ENCODE measurements at regions not wholly inside any gene's neighbourhood (a gene's known extent, or its start where the extent isn't known, plus 50 kb on each side); places are given as distances from the start of the nearest gene placed in this dataset.
"Not testable (repeated sequence)": the region's sequence is repeated elsewhere in the genome, so short reads cannot be mapped to it uniquely, and the experiment has no call there.

GRCh38 chr16:52725461-52725860 is 178.5 kb upstream of the TOX3 start:
- DNase-seq: no peak

GRCh38 chr16:52725043-52725442 is 178.1 kb upstream of the TOX3 start:
- DNase-seq: no peak

DNA sequence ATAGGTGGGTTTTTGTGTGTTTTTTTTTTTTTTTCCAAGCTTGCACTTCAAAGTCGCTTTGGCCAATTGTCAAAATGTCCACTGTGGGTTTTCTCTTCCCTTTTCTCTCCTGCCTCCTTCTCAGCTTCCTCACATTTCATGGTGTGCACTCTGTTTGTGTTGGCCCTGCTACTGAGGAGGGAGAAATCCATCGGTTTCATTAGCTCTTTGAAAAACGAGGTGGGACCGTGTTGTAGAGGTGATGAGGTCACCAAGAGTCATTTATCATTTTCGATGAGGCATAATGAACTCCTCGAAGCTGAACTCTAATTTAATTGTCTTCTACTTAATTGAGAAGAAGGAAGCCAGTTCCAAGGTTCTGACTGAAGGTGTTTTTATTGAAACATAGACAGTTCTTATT is 174.4 kb upstream of the TOX3 start:
- DNase-seq: no peak

- no peak for DNase-seq
Observed at GRCh38 chr16:52718046-52718445, 171.1 kb upstream of the TOX3 start.

DNA sequence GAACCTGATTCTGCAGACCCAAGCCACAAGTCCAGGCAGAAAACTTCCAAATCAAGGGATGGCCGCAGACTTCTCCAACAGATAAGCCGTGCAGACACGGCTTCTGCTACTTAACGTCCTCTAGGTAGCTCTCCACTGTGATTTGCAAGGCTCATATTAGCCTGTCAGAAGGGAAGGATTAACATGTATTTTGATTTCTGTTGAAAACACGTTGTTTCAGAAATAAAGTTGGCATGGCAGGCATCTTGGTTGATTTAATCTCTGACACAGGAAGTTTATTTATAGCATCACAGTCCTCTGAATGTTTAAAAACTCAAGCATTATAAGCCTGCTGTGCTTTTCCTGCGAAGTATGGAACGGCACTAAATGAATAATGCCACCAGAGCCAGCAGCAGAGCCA is 166.8 kb upstream of the TOX3 start:
- DNase-seq: no peak

GRCh38 chr16:52709306-52709705 is 162.4 kb upstream of the TOX3 start:
- no peak for DNase-seq

GRCh38 chr16:52708476-52708875 is 161.5 kb upstream of the TOX3 start:
- no peak for DNase-seq

- no peak for DNase-seq
Observed at GRCh38 chr16:52707676-52708337, 160.9 kb upstream of the TOX3 start.

GRCh38 chr16:52705122-52705521 is 158.2 kb upstream of the TOX3 start:
- no peak for DNase-seq

GRCh38 chr16:52697971-52698370 is 151.0 kb upstream of the TOX3 start:
- DNase-seq: no peak

DNA sequence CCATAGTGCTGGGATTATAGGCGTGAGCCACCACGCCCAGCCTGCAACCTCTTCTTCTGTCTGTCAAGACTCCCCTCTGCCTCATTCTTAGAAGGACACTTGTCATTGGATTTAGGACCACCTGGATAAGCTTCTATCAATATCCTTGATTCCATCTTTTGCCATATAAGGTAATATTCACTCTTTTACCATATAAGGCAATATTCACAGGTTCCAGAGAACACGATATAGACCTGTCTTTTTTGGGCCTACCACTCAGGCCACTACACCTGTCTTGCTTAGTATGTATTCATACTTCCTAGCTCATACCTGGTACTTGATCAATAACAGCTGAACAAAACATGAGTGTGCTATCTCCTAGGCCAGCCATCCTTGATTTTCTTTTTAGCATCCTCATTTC is 149.2 kb upstream of the TOX3 start:
- DNase-seq: no peak

DNA sequence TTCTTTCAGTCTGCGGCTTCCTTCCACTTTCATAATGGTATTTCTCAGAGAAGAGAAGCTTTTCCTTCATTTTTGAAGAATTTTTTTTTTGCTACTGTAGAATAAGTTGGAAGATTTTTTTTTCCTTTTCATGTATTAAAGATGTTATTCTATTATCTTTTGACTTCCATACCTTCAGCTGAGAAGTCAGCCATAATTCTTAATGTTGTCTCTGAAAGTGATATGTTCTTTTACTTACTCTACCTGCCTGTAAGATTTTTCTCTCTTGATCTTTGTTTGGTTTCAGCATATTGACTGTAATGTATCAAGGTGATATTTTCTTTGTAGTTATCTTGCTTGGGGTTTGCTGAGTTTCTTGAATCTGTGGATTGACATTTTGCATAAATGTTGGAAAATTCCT is 143.5 kb upstream of the TOX3 start:
- no peak for DNase-seq

DNA sequence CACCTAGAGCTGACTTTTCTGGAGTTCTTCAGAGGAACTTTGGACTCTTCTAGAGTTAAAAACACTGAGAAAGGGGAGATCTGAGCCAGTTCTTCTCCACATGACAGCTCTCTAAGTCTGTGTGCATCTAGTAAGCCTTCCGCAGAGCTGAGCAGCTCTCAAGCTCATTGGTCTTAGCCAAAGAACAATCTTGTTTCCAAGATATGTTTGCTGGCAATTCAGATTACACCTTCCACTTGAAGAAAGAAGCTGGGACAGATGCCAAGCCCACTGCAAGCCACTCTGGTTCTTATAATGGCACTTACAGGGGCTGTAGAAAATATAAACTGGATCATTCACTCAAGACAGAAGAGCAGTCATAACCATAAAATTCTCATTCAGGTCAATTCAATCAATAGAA is 134.1 kb upstream of the TOX3 start:
- DNase-seq: no peak

DNA sequence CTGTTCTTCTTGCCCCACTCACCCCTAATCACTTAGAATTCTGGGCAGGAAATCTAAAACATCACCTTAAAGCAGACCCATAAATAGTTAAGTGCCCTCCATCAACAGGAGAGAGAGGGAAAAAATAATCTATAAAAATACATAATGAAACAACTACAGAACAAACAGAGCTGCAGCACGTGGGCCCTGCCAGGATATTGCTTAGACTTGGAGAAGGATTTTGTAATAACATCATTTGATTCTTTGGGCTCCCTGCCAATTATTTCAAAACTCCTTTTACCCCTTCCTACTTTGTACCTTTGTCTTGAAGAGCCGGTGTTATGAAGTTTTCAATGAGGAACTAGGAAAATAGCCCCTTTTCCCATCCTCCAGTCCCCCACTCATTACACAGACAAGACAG is 130.6 kb upstream of the TOX3 start:
- no peak for DNase-seq

DNA sequence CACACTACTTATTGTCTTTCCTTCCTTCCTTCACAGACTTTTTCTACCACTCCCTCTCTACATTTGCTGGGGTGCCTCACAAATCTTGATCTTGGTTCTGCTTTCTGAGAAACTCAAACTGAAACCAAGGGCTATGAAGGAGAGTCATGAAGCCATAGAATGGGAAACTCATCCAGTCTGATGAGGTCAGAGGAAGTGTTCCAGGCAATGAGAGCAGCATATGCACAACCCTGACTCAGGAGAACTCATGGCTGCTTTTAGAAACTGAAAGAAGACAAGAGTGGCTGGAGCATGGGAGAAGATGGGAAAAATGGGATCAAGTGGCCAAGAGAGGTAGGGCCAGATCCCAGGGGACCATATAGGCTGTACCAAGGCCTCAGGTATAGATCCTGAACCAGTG is 130.0 kb upstream of the TOX3 start:
- DNase-seq: no peak

- no peak for DNase-seq
Observed at GRCh38 chr16:52671590-52671989, 124.6 kb upstream of the TOX3 start.

- DNase-seq: no peak
Observed at GRCh38 chr16:52657924-52658323, 111.0 kb upstream of the TOX3 start.

DNA sequence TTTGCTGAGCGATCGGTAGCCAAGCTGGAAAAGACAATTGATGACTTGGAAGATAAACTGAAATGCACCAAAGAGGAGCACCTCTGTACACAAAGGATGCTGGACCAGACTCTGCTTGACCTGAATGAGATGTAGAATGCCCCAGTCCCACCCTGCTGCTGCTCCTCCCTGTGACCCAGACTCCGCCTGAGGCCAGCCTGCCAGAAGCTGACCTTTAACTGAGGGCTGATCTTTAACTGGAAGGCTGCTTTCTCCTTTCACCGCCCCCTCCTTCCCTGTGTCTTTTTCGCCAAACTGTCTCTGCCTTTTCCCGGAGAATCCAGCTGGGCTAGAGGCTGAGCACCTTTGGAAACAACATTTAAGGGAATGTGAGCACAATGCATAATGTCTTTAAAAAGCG is 109.0 kb upstream of the TOX3 start:
- not testable (repeated sequence) for DNase-seq

DNA sequence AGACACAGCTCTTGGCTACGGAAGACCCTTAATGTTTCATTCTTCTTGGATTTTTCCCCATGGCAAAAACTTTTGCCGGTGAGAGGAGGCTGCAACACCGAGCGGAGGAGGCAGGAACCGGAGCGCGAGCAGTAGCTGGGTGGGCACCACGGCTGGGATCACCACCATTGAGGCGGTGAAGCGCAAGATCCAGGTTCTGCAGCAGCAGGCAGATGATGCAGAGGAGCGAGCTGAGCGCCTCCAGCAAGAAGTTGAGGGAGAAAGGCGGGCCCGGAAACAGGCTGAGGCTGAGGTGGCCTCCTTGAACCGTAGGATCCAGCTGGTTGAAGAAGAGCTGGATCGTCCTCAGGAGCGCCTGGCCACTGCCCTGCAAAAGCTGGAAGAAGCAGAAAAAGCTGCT is 108.2 kb upstream of the TOX3 start:
- not testable (repeated sequence) for DNase-seq

DNA sequence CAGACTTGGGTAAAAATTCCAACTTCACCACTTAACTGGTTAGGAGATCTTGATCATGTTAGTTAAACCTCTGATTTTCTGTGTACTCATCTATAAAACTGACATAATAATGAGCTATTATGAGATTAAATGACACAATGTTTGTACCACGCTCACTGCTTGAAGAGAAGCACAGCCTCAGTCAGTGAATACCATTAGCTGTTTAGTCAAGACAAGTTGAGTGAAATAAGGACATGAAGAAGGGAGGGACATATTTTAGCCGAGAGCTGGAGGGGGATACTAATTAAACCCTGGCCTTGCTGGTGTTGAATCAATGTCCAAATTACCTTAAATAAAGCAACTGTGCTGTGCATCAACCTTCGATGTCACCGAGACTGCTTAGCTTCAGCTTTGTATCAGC is 105.1 kb upstream of the TOX3 start:
- DNase-seq: no peak

DNA sequence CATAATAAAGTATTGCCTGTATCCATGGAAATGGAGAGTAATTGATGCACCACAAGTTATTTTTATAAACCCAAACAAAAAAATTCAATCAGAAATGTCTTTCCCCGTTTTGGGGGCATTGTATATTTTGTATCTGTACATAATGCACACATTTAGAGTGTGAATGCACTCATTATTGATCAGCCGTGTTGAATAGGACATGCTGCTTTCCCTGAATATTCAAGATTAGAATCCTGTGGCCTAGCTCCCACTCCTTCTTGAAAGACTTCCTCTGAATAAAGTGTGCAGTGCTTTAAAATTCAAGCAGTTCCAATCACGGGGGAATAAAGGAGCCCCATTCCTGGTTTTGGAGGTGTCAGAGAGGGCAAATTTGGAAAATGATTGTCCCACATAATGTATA is 103.8 kb upstream of the TOX3 start:
- DNase-seq: no peak

DNA sequence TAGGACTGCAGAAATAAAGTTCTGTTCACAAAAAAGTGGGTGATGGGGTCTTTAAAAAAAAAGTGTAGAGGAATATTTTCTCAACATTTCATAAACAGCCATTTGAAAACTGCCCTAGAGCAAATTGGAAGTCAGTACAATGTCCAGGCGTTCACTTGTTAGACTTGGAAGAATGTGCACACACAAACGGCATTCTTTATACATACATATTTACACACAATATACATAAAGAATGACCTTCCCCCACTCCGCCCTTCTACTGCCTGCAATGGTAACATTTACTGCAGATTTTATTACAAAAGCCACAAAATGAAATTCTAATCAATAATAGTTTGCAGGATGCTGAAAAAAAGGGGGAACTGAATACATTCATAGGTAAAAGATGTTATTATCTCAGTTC is 103.4 kb upstream of the TOX3 start:
- DNase-seq: no peak

- no peak for DNase-seq
Observed at GRCh38 chr16:52649870-52650269, 102.9 kb upstream of the TOX3 start.

GRCh38 chr16:52647588-52647987 is 100.6 kb upstream of the TOX3 start:
- no peak for DNase-seq

GRCh38 chr16:52643006-52643405 is 96.1 kb upstream of the TOX3 start:
- no peak for DNase-seq

- DNase-seq: no peak
Observed at GRCh38 chr16:52634528-52634927, 87.6 kb upstream of the TOX3 start.

All from NCI-H748 treated with DMSO at 0.1 percent for 48 hours (cell line).